ENCODE measurements at regions not wholly inside any gene's neighbourhood (a gene's known extent, or its start where the extent isn't known, plus 50 kb on each side); places are given as distances from the start of the nearest gene placed in this dataset.

GRCh38 chr20:41782730-41783406 is 164.7 kb upstream of the CHD6 start:
- no peak overlapping the region for H3K27ac ChIP-seq (replicated peaks)
- TF ChIP-seq POLR2AphosphoS5 (IDR thresholded peaks at IDR 0.05; ENCODE audit: low read depth), result no peak
- no peak for TF ChIP-seq CTCF (IDR thresholded peaks at IDR 0.05; ENCODE audit: insufficient read depth, low read length)
- TF ChIP-seq SPI1 (IDR thresholded peaks at IDR 0.05; ENCODE audit: borderline replicate concordance, low read depth), result no peak
- no peak for TF ChIP-seq REST (IDR thresholded peaks at IDR 0.05; ENCODE audit: insufficient replicate concordance, low read depth)
- no peak for TF ChIP-seq GABPA (IDR thresholded peaks at IDR 0.05; ENCODE audit: low read depth)
- H3K4me3 ChIP-seq (replicated peaks; ENCODE audit: insufficient read depth, low read length), result no peak overlapping the region
- DNase-seq (ENCODE audit: low read depth in 1 of 2, low spot score in 1 of 2), result no peak
- H3K27me3 ChIP-seq (ENCODE audit: insufficient read depth, poor library complexity, severe bottlenecking), result peaks cover 2% of the 10 kb centered on the region

GRCh38 chr20:41782255-41782654 is 164.1 kb upstream of the CHD6 start:
- Histone ChIP-seq H3K27me3 (ENCODE audit: insufficient read depth, poor library complexity, severe bottlenecking) (peaks cover 2% of the 10 kb centered on the region), H3K4me3 (replicated peaks; ENCODE audit: insufficient read depth, low read length) (no peak overlapping the region), H3K27ac (replicated peaks) (no peak overlapping the region)
- no peak for DNase-seq (ENCODE audit: low read depth in 1 of 2, low spot score in 1 of 2)
- TF ChIP-seq CTCF (IDR thresholded peaks at IDR 0.05; ENCODE audit: insufficient read depth, low read length) (no peak), SPI1 (IDR thresholded peaks at IDR 0.05; ENCODE audit: borderline replicate concordance, low read depth) (no peak), REST (IDR thresholded peaks at IDR 0.05; ENCODE audit: insufficient replicate concordance, low read depth) (no peak), POLR2AphosphoS5 (IDR thresholded peaks at IDR 0.05; ENCODE audit: low read depth) (no peak), GABPA (IDR thresholded peaks at IDR 0.05; ENCODE audit: low read depth) (no peak)

- Histone ChIP-seq H3K4me3 (replicated peaks; ENCODE audit: insufficient read depth, low read length) (no peak overlapping the region), H3K27ac (replicated peaks) (no peak overlapping the region), H3K27me3 (ENCODE audit: insufficient read depth, poor library complexity, severe bottlenecking) (no peaks in the 10 kb centered on the region)
- no peak for DNase-seq (ENCODE audit: low read depth in 1 of 2, low spot score in 1 of 2)
- TF ChIP-seq REST (IDR thresholded peaks at IDR 0.05; ENCODE audit: insufficient replicate concordance, low read depth), result no peak
- TF ChIP-seq POLR2AphosphoS5 (IDR thresholded peaks at IDR 0.05; ENCODE audit: low read depth), result no peak
- no peak for TF ChIP-seq CTCF (IDR thresholded peaks at IDR 0.05; ENCODE audit: insufficient read depth, low read length)
- TF ChIP-seq SPI1 (IDR thresholded peaks at IDR 0.05; ENCODE audit: borderline replicate concordance, low read depth), result no peak
- no peak for TF ChIP-seq GABPA (IDR thresholded peaks at IDR 0.05; ENCODE audit: low read depth)
Measured at GRCh38 chr20:41776421-41776820, 158.2 kb upstream of the CHD6 start.

Measured in HL-60 (cell line).